Neural progenitor cell (in vitro differentiated cells): ENCODE measurements at regions not wholly inside any gene's neighbourhood (a gene's known extent, or its start where the extent isn't known, plus 50 kb on each side); places are given as distances from the start of the nearest gene placed in this dataset.

Experiments
- EZH2 ChIP-seq: fragments of 200-600 bp; sonication (generic); IDR thresholded peaks from 2 replicates; pipeline ENCODE4 v1.6.1; 2017; ENCODE audit warnings: antibody characterized with exemption, mild to moderate bottlenecking, moderate library complexity
- EZH2phosphoT487 ChIP-seq: fragments of 200-600 bp; sonication (generic); IDR thresholded peaks from 2 replicates; pipeline ENCODE4 v1.6.1; 2017; ENCODE audit warnings: antibody characterized with exemption
- TF ChIP-seq, protein P1 (sequence below): fragments of 200-600 bp; sonication (generic); IDR thresholded peaks from 2 replicates; pipeline ENCODE4 v1.5.1; 2017; ENCODE audit warnings: antibody characterized with exemption, mild to moderate bottlenecking

GRCh38 chr1:59125154-59125553 is 171.7 kb upstream of the FGGY start:
- no peak for TF ChIP-seq EZH2phosphoT487
- TF ChIP-seq EZH2 = no peak
- TF ChIP-seq, protein P1, sequence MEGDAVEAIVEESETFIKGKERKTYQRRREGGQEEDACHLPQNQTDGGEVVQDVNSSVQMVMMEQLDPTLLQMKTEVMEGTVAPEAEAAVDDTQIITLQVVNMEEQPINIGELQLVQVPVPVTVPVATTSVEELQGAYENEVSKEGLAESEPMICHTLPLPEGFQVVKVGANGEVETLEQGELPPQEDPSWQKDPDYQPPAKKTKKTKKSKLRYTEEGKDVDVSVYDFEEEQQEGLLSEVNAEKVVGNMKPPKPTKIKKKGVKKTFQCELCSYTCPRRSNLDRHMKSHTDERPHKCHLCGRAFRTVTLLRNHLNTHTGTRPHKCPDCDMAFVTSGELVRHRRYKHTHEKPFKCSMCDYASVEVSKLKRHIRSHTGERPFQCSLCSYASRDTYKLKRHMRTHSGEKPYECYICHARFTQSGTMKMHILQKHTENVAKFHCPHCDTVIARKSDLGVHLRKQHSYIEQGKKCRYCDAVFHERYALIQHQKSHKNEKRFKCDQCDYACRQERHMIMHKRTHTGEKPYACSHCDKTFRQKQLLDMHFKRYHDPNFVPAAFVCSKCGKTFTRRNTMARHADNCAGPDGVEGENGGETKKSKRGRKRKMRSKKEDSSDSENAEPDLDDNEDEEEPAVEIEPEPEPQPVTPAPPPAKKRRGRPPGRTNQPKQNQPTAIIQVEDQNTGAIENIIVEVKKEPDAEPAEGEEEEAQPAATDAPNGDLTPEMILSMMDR = no peak
